ENCODE measurements at regions not wholly inside any gene's neighbourhood (a gene's known extent, or its start where the extent isn't known, plus 50 kb on each side); places are given as distances from the start of the nearest gene placed in this dataset.
A peak's percentile ranks its signal among the peaks of the same experiment; 100 is the strongest.
"Not testable (repeated sequence)": the region's sequence is repeated elsewhere in the genome, so short reads cannot be mapped to it uniquely, and the experiment has no call there.

GRCh38 chr3:107001635-107002034 lies 375.6 kb upstream of the CCDC54 start (continued):
- no peak for TF ChIP-seq STAT1 (IDR thresholded peaks at IDR 0.05; ENCODE audit: unreplicated experiment)
- TF ChIP-seq ZNF114 (CRISPR knock-in tag; IDR thresholded peaks at IDR 0.05) = no peak
- no peak for TF ChIP-seq EZH2 (IDR thresholded peaks at IDR 0.05; ENCODE audit: low read depth, unreplicated experiment)
- no peak for TF ChIP-seq CREB1 (CRISPR knock-in tag; IDR thresholded peaks at IDR 0.05; ENCODE audit: low read depth)
- TF ChIP-seq JUNB (IDR thresholded peaks at IDR 0.05; ENCODE audit: unreplicated experiment) = no peak

GRCh38 chr3:107005352-107005751 lies 371.9 kb upstream of the CCDC54 start:
- TF ChIP-seq, protein P1, sequence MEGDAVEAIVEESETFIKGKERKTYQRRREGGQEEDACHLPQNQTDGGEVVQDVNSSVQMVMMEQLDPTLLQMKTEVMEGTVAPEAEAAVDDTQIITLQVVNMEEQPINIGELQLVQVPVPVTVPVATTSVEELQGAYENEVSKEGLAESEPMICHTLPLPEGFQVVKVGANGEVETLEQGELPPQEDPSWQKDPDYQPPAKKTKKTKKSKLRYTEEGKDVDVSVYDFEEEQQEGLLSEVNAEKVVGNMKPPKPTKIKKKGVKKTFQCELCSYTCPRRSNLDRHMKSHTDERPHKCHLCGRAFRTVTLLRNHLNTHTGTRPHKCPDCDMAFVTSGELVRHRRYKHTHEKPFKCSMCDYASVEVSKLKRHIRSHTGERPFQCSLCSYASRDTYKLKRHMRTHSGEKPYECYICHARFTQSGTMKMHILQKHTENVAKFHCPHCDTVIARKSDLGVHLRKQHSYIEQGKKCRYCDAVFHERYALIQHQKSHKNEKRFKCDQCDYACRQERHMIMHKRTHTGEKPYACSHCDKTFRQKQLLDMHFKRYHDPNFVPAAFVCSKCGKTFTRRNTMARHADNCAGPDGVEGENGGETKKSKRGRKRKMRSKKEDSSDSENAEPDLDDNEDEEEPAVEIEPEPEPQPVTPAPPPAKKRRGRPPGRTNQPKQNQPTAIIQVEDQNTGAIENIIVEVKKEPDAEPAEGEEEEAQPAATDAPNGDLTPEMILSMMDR (conservative IDR thresholded peaks at IDR 0.05; ENCODE audit: low read depth in 2 of 2) = peak in 1 of 2 experiments; percentile 55; a peak in 3 of 4 replicates
- Mint-ChIP-seq H3K36me3 (ENCODE audit: low read depth) (peaks cover 40% of the 10 kb centered on the region), H3K9me3 (peaks cover 20% of the 10 kb centered on the region)
- not testable (repeated sequence) for H3K36me3 ChIP-seq (ENCODE audit: insufficient read depth); H3K27ac ChIP-seq (ENCODE audit: low read depth); H3K27me3 Mint-ChIP-seq (ENCODE audit: insufficient read depth, low read depth, poor library complexity); ATAC-seq; H3K79me2 ChIP-seq (replicated peaks; ENCODE audit: insufficient read depth); H2AFZ ChIP-seq; H3K4me3 Mint-ChIP-seq; H3K4me1 Mint-ChIP-seq; H3F3A ChIP-seq (replicated peaks; ENCODE audit: low read depth); H3K27ac Mint-ChIP-seq; H3K9me2 ChIP-seq (ENCODE audit: insufficient read depth); H3K4me3 ChIP-seq; H3K27me3 ChIP-seq (ENCODE audit: insufficient read depth); H4K20me1 ChIP-seq (replicated peaks; ENCODE audit: insufficient read depth); H3K4me2 ChIP-seq; H3K4me1 ChIP-seq (ENCODE audit: insufficient read depth)
- DNase-seq (ENCODE audit: low spot score) = peak; percentile 53

- Mint-ChIP-seq H3K4me1 (no peaks in the 10 kb centered on the region; the same call in 2 of the 3 replicates), H3K4me3 (no peak overlapping the region), H3K27me3 (ENCODE audit: insufficient read depth, low read depth, poor library complexity) (no peaks in the 10 kb centered on the region), H3K9me3 (peaks cover 3% of the 10 kb centered on the region; the same call in 2 of the 3 replicates), H3K36me3 (ENCODE audit: low read depth) (peaks cover 20% of the 10 kb centered on the region; the same call in 2 of the 3 replicates), H3K27ac (no peak overlapping the region)
- Histone ChIP-seq H3K4me3 (no peak overlapping the region), H3F3A (replicated peaks; ENCODE audit: low read depth) (no peaks in the 10 kb centered on the region), H3K4me2 (no peak overlapping the region), H4K20me1 (replicated peaks; ENCODE audit: insufficient read depth) (no peaks in the 10 kb centered on the region), H3K27ac (ENCODE audit: low read depth) (no peak overlapping the region), H3K79me2 (replicated peaks; ENCODE audit: insufficient read depth) (no peaks in the 10 kb centered on the region), H3K36me3 (ENCODE audit: insufficient read depth) (no peaks in the 10 kb centered on the region), H3K27me3 (ENCODE audit: insufficient read depth) (no peaks in the 10 kb centered on the region), H3K4me1 (ENCODE audit: insufficient read depth) (no peaks in the 10 kb centered on the region), H2AFZ (no peak overlapping the region), H3K9me2 (ENCODE audit: insufficient read depth) (peaks cover 8% of the 10 kb centered on the region; the same call in 1 of the 2 replicates)
- ATAC-seq (no peak), DNase-seq (ENCODE audit: low spot score) (no peak)
- TF ChIP-seq ZNF462 (CRISPR knock-in tag; IDR thresholded peaks at IDR 0.05) = no peak
- TF ChIP-seq, protein P2, sequence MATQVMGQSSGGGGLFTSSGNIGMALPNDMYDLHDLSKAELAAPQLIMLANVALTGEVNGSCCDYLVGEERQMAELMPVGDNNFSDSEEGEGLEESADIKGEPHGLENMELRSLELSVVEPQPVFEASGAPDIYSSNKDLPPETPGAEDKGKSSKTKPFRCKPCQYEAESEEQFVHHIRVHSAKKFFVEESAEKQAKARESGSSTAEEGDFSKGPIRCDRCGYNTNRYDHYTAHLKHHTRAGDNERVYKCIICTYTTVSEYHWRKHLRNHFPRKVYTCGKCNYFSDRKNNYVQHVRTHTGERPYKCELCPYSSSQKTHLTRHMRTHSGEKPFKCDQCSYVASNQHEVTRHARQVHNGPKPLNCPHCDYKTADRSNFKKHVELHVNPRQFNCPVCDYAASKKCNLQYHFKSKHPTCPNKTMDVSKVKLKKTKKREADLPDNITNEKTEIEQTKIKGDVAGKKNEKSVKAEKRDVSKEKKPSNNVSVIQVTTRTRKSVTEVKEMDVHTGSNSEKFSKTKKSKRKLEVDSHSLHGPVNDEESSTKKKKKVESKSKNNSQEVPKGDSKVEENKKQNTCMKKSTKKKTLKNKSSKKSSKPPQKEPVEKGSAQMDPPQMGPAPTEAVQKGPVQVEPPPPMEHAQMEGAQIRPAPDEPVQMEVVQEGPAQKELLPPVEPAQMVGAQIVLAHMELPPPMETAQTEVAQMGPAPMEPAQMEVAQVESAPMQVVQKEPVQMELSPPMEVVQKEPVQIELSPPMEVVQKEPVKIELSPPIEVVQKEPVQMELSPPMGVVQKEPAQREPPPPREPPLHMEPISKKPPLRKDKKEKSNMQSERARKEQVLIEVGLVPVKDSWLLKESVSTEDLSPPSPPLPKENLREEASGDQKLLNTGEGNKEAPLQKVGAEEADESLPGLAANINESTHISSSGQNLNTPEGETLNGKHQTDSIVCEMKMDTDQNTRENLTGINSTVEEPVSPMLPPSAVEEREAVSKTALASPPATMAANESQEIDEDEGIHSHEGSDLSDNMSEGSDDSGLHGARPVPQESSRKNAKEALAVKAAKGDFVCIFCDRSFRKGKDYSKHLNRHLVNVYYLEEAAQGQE (IDR thresholded peaks at IDR 0.05; ENCODE audit: unreplicated experiment) = no peak
- no peak for TF ChIP-seq JUNB (IDR thresholded peaks at IDR 0.05; ENCODE audit: unreplicated experiment)
- TF ChIP-seq POLR2AphosphoS5 (IDR thresholded peaks at IDR 0.05; ENCODE audit: low read depth) = no peak
- TF ChIP-seq STAT1 (IDR thresholded peaks at IDR 0.05; ENCODE audit: unreplicated experiment) = no peak
Measured at GRCh38 chr3:107008213-107008612, 369.0 kb upstream of the CCDC54 start.

Measured in GM23338 (cell line).